Uterus (tissue), 3 donors: ENCODE measurements at regions not wholly inside any gene's neighbourhood (a gene's known extent, or its start where the extent isn't known, plus 50 kb on each side); places are given as distances from the start of the nearest gene placed in this dataset.

Experiments used
- DNase-seq, 2 donors: peaks; one replicate each; pipeline ENCODE4 v3.0.0-alpha.2; 2019 to 2020
- H3K27ac ChIP-seq, 2 donors: fragments of 200-600 bp; sonication (generic); 1 replicate in 1 of 2; 2 replicates in 1 of 2; pipeline ENCODE4 v1.5.1; 2016 to 2018
- H3K27me3 ChIP-seq, 2 donors: fragments of 200-600 bp; sonication (generic); one replicate each; pipeline ENCODE4 v1.5.1; 2018 to 2019; ENCODE audit warnings: control low read depth in 1 of 2
- H3K36me3 ChIP-seq, 2 donors: fragments of 200-600 bp; sonication (generic); one replicate each; pipeline ENCODE4 v1.5.1; 2019; ENCODE audit warnings: control low read depth in 1 of 2
- H3K4me1 ChIP-seq, 2 donors: fragments of 200-600 bp; sonication (generic); one replicate each; pipeline ENCODE4 v1.5.1; 2018 to 2019; ENCODE audit warnings: control low read depth in 1 of 2
- H3K4me3 ChIP-seq, 2 donors: fragments of 200-600 bp; sonication (generic); 1 replicate in 1 of 2; 2 replicates in 1 of 2; pipeline ENCODE4 v1.5.1; 2018 to 2019; ENCODE audit warnings: mild to moderate bottlenecking in 1 of 2
- H3K9me3 ChIP-seq, 2 donors: fragments of 200-600 bp; sonication (generic); one replicate each; pipeline ENCODE4 v1.5.1; 2019; ENCODE audit warnings: control low read depth in 1 of 2
- POLR2A ChIP-seq, 2 donors: fragments of 450-650 bp; IDR thresholded peaks; one replicate each; pipeline ENCODE4 v1.6.1; 2016; ENCODE audit warnings: antibody characterized with exemption in 2 of 2, mild to moderate bottlenecking in 1 of 2, moderate library complexity in 1 of 2
- intact Hi-C: fragments of 100-400 bp; cut with DNase I; formaldehyde crosslinking; loops from one replicate; pipeline ENCODE4 v1.15.1; 2023; ENCODE audit warnings: low total_unique reads
- TF ChIP-seq, protein P1 (sequence below), 4 experiments: fragments of 200-600 bp in 2 of 4; fragments of 450-650 bp in 2 of 4; sonication (generic) in 2 of 4; IDR thresholded peaks; one replicate each; pipeline ENCODE4 v1.5.1; 2016 to 2019; ENCODE audit warnings: antibody characterized with exemption in 4 of 4, mild to moderate bottlenecking in 2 of 4, moderate library complexity in 1 of 4
- donor health status: DM: yes; HTN: yes; CAD: no.

DNA sequence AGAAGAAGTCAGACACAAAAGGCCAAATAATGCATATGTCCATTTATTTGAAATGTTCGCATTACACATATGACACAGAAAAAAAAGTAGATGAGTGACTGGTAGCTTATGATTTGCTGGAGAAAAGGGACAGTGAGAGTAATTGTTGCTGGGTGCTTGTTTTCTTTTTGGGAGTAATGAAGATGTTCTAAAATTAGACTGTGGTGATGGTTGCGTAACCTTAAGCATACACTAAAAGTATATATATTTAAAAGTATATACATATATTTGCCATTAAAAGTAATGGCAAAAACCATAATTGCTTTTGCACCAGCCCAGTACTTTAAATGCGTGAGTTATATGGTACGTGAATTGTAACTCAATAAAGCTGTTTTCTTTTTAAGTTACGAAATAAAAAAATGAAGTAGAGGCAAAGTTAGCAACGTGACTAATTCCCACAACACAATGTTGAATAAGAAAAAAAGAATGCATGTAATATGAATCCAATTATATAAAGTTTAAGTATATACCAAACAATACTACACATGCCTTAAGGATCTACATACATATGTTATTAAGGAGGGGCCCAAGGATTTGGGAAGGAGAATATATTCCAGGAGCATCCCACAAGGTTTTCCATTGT, 360.4 kb upstream of the CELF2 start:
- H3K27me3 ChIP-seq, result no peaks in the 10 kb centered on the region
- H3K36me3 ChIP-seq, result no peaks in the 10 kb centered on the region
- H3K9me3 ChIP-seq, result no peaks in the 10 kb centered on the region
- H3K27ac ChIP-seq, result peak overlapping the region in 1 of 2 donors; percentile 15
- no peak overlapping the region for H3K4me3 ChIP-seq
- no peak for DNase-seq
- intact Hi-C loops, result no loop called here
- TF ChIP-seq, protein P1, sequence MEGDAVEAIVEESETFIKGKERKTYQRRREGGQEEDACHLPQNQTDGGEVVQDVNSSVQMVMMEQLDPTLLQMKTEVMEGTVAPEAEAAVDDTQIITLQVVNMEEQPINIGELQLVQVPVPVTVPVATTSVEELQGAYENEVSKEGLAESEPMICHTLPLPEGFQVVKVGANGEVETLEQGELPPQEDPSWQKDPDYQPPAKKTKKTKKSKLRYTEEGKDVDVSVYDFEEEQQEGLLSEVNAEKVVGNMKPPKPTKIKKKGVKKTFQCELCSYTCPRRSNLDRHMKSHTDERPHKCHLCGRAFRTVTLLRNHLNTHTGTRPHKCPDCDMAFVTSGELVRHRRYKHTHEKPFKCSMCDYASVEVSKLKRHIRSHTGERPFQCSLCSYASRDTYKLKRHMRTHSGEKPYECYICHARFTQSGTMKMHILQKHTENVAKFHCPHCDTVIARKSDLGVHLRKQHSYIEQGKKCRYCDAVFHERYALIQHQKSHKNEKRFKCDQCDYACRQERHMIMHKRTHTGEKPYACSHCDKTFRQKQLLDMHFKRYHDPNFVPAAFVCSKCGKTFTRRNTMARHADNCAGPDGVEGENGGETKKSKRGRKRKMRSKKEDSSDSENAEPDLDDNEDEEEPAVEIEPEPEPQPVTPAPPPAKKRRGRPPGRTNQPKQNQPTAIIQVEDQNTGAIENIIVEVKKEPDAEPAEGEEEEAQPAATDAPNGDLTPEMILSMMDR (IDR thresholded peaks at IDR 0.05), result no peak
- TF ChIP-seq POLR2A (IDR thresholded peaks at IDR 0.05), result no peak
- H3K4me1 ChIP-seq, result peaks cover 0 to 7% of the 10 kb centered on the region in 2 donors

GRCh38 chr10:10658172-10658785, 359.4 kb upstream of the CELF2 start:
- no peaks in the 10 kb centered on the region for H3K36me3 ChIP-seq
- H3K27ac ChIP-seq, result peak overlapping the region in 1 of 2 donors; percentile 23
- no peak overlapping the region for H3K4me3 ChIP-seq
- no peak for DNase-seq
- no peaks in the 10 kb centered on the region for H3K9me3 ChIP-seq
- no peaks in the 10 kb centered on the region for H3K27me3 ChIP-seq
- TF ChIP-seq POLR2A (IDR thresholded peaks at IDR 0.05), result no peak
- TF ChIP-seq, protein P1 (IDR thresholded peaks at IDR 0.05), result no peak
- intact Hi-C loops, result no loop called here
- peaks cover 0 to 7% of the 10 kb centered on the region in 2 donors for H3K4me1 ChIP-seq

- Histone ChIP-seq H3K9me3 (no peaks in the 10 kb centered on the region), H3K4me1 (peaks cover 0 to 7% of the 10 kb centered on the region in 2 donors), H3K4me3 (no peak overlapping the region), H3K27ac (no peak overlapping the region), H3K36me3 (no peaks in the 10 kb centered on the region), H3K27me3 (no peaks in the 10 kb centered on the region)
- TF ChIP-seq, protein P1 (IDR thresholded peaks at IDR 0.05), result no peak
- no peak for TF ChIP-seq POLR2A (IDR thresholded peaks at IDR 0.05)
- intact Hi-C loops, result no loop called here
- DNase-seq, result no peak
Observed at GRCh38 chr10:10660054-10660453, 357.6 kb upstream of the CELF2 start.

DNA sequence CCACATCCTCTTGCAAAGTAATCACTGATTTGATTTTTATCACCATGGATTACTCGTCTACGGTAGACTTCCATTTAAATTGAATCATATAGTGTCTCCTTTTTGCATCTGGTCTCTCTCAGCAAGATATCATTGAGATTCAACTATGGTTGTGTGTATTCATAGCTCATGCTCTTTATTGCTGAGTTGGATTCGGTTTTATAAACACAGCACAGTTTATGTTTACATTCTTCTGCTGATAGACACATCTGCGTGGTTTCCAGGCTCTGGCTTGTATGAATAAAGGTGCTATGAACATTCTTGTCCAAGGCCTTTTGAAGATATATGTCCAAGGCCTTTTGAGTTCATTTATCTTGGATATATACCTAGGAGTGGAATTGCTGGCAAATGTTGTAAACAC, 356.5 kb upstream of the CELF2 start:
- H3K36me3 ChIP-seq, result no peaks in the 10 kb centered on the region
- intact Hi-C loops, result no loop called here
- no peaks in the 10 kb centered on the region for H3K27me3 ChIP-seq
- DNase-seq, result no peak
- no peak overlapping the region for H3K27ac ChIP-seq
- no peaks in the 10 kb centered on the region for H3K9me3 ChIP-seq
- H3K4me1 ChIP-seq, result peaks cover 0 to 7% of the 10 kb centered on the region in 2 donors
- H3K4me3 ChIP-seq, result no peak overlapping the region
- TF ChIP-seq, protein P1 (IDR thresholded peaks at IDR 0.05), result no peak
- no peak for TF ChIP-seq POLR2A (IDR thresholded peaks at IDR 0.05)

- intact Hi-C loops, result no loop called here
Observed at GRCh38 chr10:10662716-10663408, 354.8 kb upstream of the CELF2 start.

More at GRCh38 chr10:10662716-10663408, 354.8 kb upstream of the CELF2 start:
- TF ChIP-seq, protein P1 (IDR thresholded peaks at IDR 0.05), result no peak
- no peak for TF ChIP-seq POLR2A (IDR thresholded peaks at IDR 0.05)
- no peaks in the 10 kb centered on the region for H3K36me3 ChIP-seq
- H3K27ac ChIP-seq, result no peak overlapping the region
- H3K4me1 ChIP-seq, result peaks cover 0 to 7% of the 10 kb centered on the region in 2 donors
- H3K4me3 ChIP-seq, result no peak overlapping the region
- no peak for DNase-seq
- H3K9me3 ChIP-seq, result no peaks in the 10 kb centered on the region
- no peaks in the 10 kb centered on the region for H3K27me3 ChIP-seq
